GM21423 (cell line): ENCODE measurements at regions not wholly inside any gene's neighbourhood (a gene's known extent, or its start where the extent isn't known, plus 50 kb on each side); places are given as distances from the start of the nearest gene placed in this dataset.
A peak's percentile ranks its signal among the peaks of the same experiment; 100 is the strongest.
"Not testable (repeated sequence)": the region's sequence is repeated elsewhere in the genome, so short reads cannot be mapped to it uniquely, and the experiment has no call there.

Source experiments
- ATAC-seq: cut with Tn5 transposase; IDR thresholded peaks from one replicate; pipeline ENCODE4 v1.9.1; 2021; ENCODE audit warnings: mild to moderate bottlenecking, moderate library complexity; ENCODE audit not compliant: unreplicated experiment

- no peak for ATAC-seq
These were observed 492.8 kb upstream of the FSIP2 start for GRCh38 chr2:185245806-185246205.

- ATAC-seq, result no peak
These were observed 491.9 kb upstream of the FSIP2 start for GRCh38 chr2:185246717-185247116.

- peak; percentile 60 for ATAC-seq
These were observed 483.0 kb upstream of the FSIP2 start for GRCh38 chr2:185255566-185255965.

GRCh38 chr2:185265747-185266146 is 472.9 kb upstream of the FSIP2 start:
- ATAC-seq, result no peak

GRCh38 chr2:185268651-185269050 is 470.0 kb upstream of the FSIP2 start:
- ATAC-seq, result no peak

- no peak for ATAC-seq
These were observed 463.7 kb upstream of the FSIP2 start for GRCh38 chr2:185274718-185275484.

GRCh38 chr2:185275979-185276378 is 462.6 kb upstream of the FSIP2 start:
- ATAC-seq, result not testable (repeated sequence)

- no peak for ATAC-seq
These were observed 459.8 kb upstream of the FSIP2 start for GRCh38 chr2:185278761-185279160.

- ATAC-seq, result no peak
These were observed 458.6 kb upstream of the FSIP2 start for GRCh38 chr2:185279999-185280398.

GRCh38 chr2:185284696-185285095 is 453.9 kb upstream of the FSIP2 start:
- no peak for ATAC-seq

- ATAC-seq, result not testable (repeated sequence)
These were observed 448.6 kb upstream of the FSIP2 start for GRCh38 chr2:185290012-185290411.

GRCh38 chr2:185291035-185291647 is 447.5 kb upstream of the FSIP2 start:
- peak; percentile 94 for ATAC-seq

- no peak for ATAC-seq
These were observed 438.7 kb upstream of the FSIP2 start for GRCh38 chr2:185299867-185300266.

- no peak for ATAC-seq
These were observed 432.5 kb upstream of the FSIP2 start for GRCh38 chr2:185306119-185306518.

- ATAC-seq, result peak; percentile 59
These were observed 422.2 kb upstream of the FSIP2 start for GRCh38 chr2:185316383-185316782.

GRCh38 chr2:185318271-185318724 is 420.3 kb upstream of the FSIP2 start:
- ATAC-seq, result no peak

GRCh38 chr2:185335879-185336278 is 402.7 kb upstream of the FSIP2 start:
- no peak for ATAC-seq

- ATAC-seq, result no peak
These were observed 401.6 kb upstream of the FSIP2 start for GRCh38 chr2:185337033-185337432.

- no peak for ATAC-seq
These were observed 400.5 kb upstream of the FSIP2 start for GRCh38 chr2:185338104-185338503.

GRCh38 chr2:185347445-185347844 is 391.2 kb upstream of the FSIP2 start:
- no peak for ATAC-seq

- no peak for ATAC-seq
These were observed 377.8 kb upstream of the FSIP2 start for GRCh38 chr2:185360776-185361175.

GRCh38 chr2:185372188-185372587 is 366.4 kb upstream of the FSIP2 start:
- ATAC-seq, result no peak
